Sigmoid colon (tissue), 4 donors: ENCODE measurements at regions not wholly inside any gene's neighbourhood (a gene's known extent, or its start where the extent isn't known, plus 50 kb on each side); places are given as distances from the start of the nearest gene placed in this dataset.

Experiments used
- POLR2A ChIP-seq, 2 donors: fragments of 450-650 bp; IDR thresholded peaks; one replicate each; pipeline ENCODE4 v1.6.1; 2016; ENCODE audit warnings: antibody characterized with exemption in 2 of 2, mild to moderate bottlenecking in 2 of 2, moderate library complexity in 2 of 2
- POLR2AphosphoS5 ChIP-seq, 4 donors: sonication (generic); formaldehyde crosslinking; IDR thresholded peaks; one replicate each; pipeline ENCODE4 v1.6.1; 2017; ENCODE audit warnings: antibody characterized with exemption in 4 of 4
- TF ChIP-seq, protein P1 (sequence below), 4 experiments: fragments of 450-650 bp in 3 of 4; fragments of 200-600 bp in 1 of 4; IDR thresholded peaks; one replicate each; pipeline ENCODE4 v1.5.1; 2016 to 2019; ENCODE audit warnings: antibody characterized with exemption in 4 of 4, mild to moderate bottlenecking in 3 of 4, moderate library complexity in 2 of 4

DNA sequence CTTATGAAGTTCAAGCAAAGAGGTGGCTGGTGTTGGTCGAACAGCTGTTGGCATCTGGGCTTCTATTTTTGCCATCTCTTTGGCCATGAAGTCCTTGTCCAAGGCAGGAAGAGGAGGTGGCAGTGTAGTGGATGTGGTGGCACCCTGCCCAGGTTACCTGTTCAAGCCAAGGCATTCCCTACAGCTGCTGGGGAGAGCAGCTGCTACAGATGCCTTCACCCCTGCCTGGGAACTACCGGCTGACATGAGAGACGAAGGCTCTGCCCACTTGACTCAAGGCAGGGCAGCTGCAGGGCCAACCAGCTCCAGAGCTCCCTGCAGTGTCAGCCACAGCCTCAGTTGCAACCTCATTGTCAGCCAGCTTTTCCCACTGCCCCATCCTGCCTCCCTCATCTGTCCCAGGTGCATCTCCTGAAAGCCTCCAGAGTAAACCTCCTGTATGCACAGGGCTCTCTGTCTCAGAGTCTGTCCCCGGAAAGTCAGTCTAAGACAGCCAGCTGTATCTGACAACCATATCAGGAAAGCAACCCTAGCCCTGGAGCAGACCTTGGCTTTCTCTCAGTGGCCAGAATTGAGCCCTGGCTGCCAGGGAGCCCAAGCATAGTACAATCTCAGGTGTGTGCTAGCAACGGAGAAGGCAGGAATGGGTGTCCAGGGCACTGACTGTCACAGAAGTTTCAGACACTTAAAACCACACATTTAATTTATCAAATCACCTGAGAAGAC is 115.9 kb downstream of the RPIA start:
- TF ChIP-seq, protein P1, sequence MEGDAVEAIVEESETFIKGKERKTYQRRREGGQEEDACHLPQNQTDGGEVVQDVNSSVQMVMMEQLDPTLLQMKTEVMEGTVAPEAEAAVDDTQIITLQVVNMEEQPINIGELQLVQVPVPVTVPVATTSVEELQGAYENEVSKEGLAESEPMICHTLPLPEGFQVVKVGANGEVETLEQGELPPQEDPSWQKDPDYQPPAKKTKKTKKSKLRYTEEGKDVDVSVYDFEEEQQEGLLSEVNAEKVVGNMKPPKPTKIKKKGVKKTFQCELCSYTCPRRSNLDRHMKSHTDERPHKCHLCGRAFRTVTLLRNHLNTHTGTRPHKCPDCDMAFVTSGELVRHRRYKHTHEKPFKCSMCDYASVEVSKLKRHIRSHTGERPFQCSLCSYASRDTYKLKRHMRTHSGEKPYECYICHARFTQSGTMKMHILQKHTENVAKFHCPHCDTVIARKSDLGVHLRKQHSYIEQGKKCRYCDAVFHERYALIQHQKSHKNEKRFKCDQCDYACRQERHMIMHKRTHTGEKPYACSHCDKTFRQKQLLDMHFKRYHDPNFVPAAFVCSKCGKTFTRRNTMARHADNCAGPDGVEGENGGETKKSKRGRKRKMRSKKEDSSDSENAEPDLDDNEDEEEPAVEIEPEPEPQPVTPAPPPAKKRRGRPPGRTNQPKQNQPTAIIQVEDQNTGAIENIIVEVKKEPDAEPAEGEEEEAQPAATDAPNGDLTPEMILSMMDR (IDR thresholded peaks at IDR 0.05), result no peak
- TF ChIP-seq POLR2A (IDR thresholded peaks at IDR 0.05) (no peak), POLR2AphosphoS5 (IDR thresholded peaks at IDR 0.05) (no peak)
